Loucy (cell line): ENCODE measurements at regions not wholly inside any gene's neighbourhood (a gene's known extent, or its start where the extent isn't known, plus 50 kb on each side); places are given as distances from the start of the nearest gene placed in this dataset.

Source experiments
- H2AFZ ChIP-seq: fragments of 200-600 bp; sonication (generic); 2 replicates; pipeline ENCODE4 v1.6.0; 2016; ENCODE audit warnings: antibody characterized with exemption, mild to moderate bottlenecking, low read length, moderate library complexity
- H3F3A ChIP-seq: fragments of 200-600 bp; 2 replicates; pipeline ENCODE4 v1.6.0; 2016; ENCODE audit warnings: antibody characterized with exemption, low read depth, mild to moderate bottlenecking
- H3K27me3 ChIP-seq: fragments of 200-600 bp; sonication (generic); 2 replicates; pipeline ENCODE4 v1.6.1; 2014; ENCODE audit warnings: low read length, mild to moderate bottlenecking; ENCODE audit not compliant: insufficient read depth, poor library complexity, severe bottlenecking
- H3K36me3 ChIP-seq: fragments of 200-600 bp; sonication (generic); 2 replicates; pipeline ENCODE4 v1.6.1; 2016; ENCODE audit warnings: low read length; ENCODE audit not compliant: insufficient read depth
- H3K4me1 ChIP-seq: fragments of 200-600 bp; sonication (generic); 2 replicates; pipeline ENCODE4 v1.5.1; 2014; ENCODE audit warnings: low read length, mild to moderate bottlenecking; ENCODE audit not compliant: insufficient read depth, poor library complexity, severe bottlenecking
- H3K4me2 ChIP-seq: fragments of 200-600 bp; sonication (generic); 2 replicates; pipeline ENCODE4 v1.6.0; 2014; ENCODE audit warnings: antibody characterized with exemption, low read length, low read depth, mild to moderate bottlenecking; ENCODE audit not compliant: poor library complexity, severe bottlenecking
- H3K4me3 ChIP-seq: fragments of 200-600 bp; sonication (generic); 2 replicates; pipeline ENCODE4 v1.5.1; 2014; ENCODE audit warnings: low read length, mild to moderate bottlenecking, mixed read lengths; ENCODE audit not compliant: poor library complexity, severe bottlenecking
- H3K79me2 ChIP-seq: fragments of 200-600 bp; sonication (generic); 2 replicates; pipeline ENCODE4 v1.6.1; 2014; ENCODE audit warnings: low read length; ENCODE audit not compliant: insufficient read depth
- H3K9ac ChIP-seq: fragments of 200-600 bp; sonication (generic); 2 replicates; pipeline ENCODE4 v1.6.0; 2014; ENCODE audit warnings: mild to moderate bottlenecking, low read depth, low read length, moderate library complexity; ENCODE audit not compliant: poor library complexity, severe bottlenecking
- H3K9me2 ChIP-seq: fragments of 200-600 bp; sonication (generic); replicated peaks from 2 replicates; pipeline ENCODE4 v1.6.1; 2016; ENCODE audit warnings: low read depth, low read length, mixed read lengths
- H3K9me3 ChIP-seq: fragments of 200-600 bp; sonication (generic); 2 replicates; pipeline ENCODE4 v1.6.1; 2014; ENCODE audit warnings: mild to moderate bottlenecking, antibody characterized with exemption, low read length, low read depth; ENCODE audit not compliant: insufficient read depth
- H4K20me1 ChIP-seq: fragments of 200-600 bp; sonication (generic); 2 replicates; pipeline ENCODE4 v1.6.0; 2014; ENCODE audit warnings: antibody characterized with exemption, low read length, mild to moderate bottlenecking; ENCODE audit not compliant: insufficient read depth, poor library complexity, severe bottlenecking
- EZH2phosphoT487 ChIP-seq: fragments of 200-600 bp; IDR thresholded peaks from 2 replicates; pipeline ENCODE4 v1.6.1; 2018; ENCODE audit warnings: antibody characterized with exemption, mild to moderate bottlenecking, moderate library complexity, borderline replicate concordance
- TF ChIP-seq, protein P1 (sequence below): fragments of 200-600 bp; sonication (generic); conservative IDR thresholded peaks from 2 replicates; pipeline ENCODE4 v1.5.1; 2014; ENCODE audit warnings: mild to moderate bottlenecking, antibody characterized with exemption, low read length

GRCh38 chrX:144637731-144638130 lies 609.6 kb upstream of the SPANXN1 start:
- Histone ChIP-seq H3K79me2 (no peaks in the 10 kb centered on the region), H3F3A (no peaks in the 10 kb centered on the region), H3K4me1 (no peaks in the 10 kb centered on the region), H4K20me1 (no peaks in the 10 kb centered on the region), H3K27me3 (no peaks in the 10 kb centered on the region), H3K36me3 (no peaks in the 10 kb centered on the region), H3K9me2 (no peaks in the 10 kb centered on the region), H3K9me3 (no peaks in the 10 kb centered on the region), H2AFZ (no peak overlapping the region), H3K4me2 (no peak overlapping the region), H3K9ac (no peak overlapping the region), H3K4me3 (no peak overlapping the region)
- TF ChIP-seq, protein P1, sequence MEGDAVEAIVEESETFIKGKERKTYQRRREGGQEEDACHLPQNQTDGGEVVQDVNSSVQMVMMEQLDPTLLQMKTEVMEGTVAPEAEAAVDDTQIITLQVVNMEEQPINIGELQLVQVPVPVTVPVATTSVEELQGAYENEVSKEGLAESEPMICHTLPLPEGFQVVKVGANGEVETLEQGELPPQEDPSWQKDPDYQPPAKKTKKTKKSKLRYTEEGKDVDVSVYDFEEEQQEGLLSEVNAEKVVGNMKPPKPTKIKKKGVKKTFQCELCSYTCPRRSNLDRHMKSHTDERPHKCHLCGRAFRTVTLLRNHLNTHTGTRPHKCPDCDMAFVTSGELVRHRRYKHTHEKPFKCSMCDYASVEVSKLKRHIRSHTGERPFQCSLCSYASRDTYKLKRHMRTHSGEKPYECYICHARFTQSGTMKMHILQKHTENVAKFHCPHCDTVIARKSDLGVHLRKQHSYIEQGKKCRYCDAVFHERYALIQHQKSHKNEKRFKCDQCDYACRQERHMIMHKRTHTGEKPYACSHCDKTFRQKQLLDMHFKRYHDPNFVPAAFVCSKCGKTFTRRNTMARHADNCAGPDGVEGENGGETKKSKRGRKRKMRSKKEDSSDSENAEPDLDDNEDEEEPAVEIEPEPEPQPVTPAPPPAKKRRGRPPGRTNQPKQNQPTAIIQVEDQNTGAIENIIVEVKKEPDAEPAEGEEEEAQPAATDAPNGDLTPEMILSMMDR = no peak
- TF ChIP-seq EZH2phosphoT487 = no peak

DNA sequence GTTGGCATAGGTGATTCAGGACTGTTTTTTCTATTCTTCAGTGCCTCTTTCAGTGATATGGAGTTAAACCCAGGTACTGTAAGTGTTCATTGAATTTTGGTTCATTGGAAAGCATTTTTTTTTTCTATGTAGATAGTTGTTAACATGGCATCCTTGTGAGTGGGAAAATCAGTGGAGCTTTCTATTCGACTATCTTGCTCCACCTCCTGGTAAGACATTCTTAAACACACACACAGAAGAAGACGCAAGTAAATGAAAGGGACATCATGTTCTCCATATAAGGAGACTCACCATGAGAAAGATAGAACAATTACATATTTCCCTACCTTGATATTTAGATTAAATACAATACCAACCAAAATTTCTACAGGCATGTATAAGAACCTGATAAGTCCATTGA lies 598.5 kb upstream of the SPANXN1 start:
- H3K4me2 ChIP-seq = no peak overlapping the region
- H4K20me1 ChIP-seq = no peaks in the 10 kb centered on the region
- no peaks in the 10 kb centered on the region for H3F3A ChIP-seq
- H3K27me3 ChIP-seq = no peaks in the 10 kb centered on the region
- no peaks in the 10 kb centered on the region for H3K79me2 ChIP-seq
- H3K9me2 ChIP-seq = no peaks in the 10 kb centered on the region
- no peak overlapping the region for H3K9ac ChIP-seq
- no peak overlapping the region for H2AFZ ChIP-seq
- TF ChIP-seq EZH2phosphoT487 = no peak
- H3K36me3 ChIP-seq = no peaks in the 10 kb centered on the region
- H3K4me1 ChIP-seq = no peaks in the 10 kb centered on the region
- H3K4me3 ChIP-seq = no peak overlapping the region
- H3K9me3 ChIP-seq = no peaks in the 10 kb centered on the region

- Histone ChIP-seq H3K9me3 (no peaks in the 10 kb centered on the region), H3K36me3 (no peaks in the 10 kb centered on the region), H3K27me3 (no peaks in the 10 kb centered on the region), H3K9ac (no peak overlapping the region), H2AFZ (no peak overlapping the region), H4K20me1 (no peaks in the 10 kb centered on the region), H3F3A (no peaks in the 10 kb centered on the region), H3K79me2 (no peaks in the 10 kb centered on the region), H3K4me3 (no peak overlapping the region), H3K4me2 (no peak overlapping the region), H3K9me2 (no peaks in the 10 kb centered on the region), H3K4me1 (no peaks in the 10 kb centered on the region)
- TF ChIP-seq, protein P1 = no peak
- TF ChIP-seq EZH2phosphoT487 = no peak
These were observed 565.8 kb upstream of the SPANXN1 start for GRCh38 chrX:144681501-144681900.

GRCh38 chrX:144683247-144683646 lies 564.1 kb upstream of the SPANXN1 start:
- H3K27me3 ChIP-seq = no peaks in the 10 kb centered on the region
- TF ChIP-seq, protein P1 = no peak
- TF ChIP-seq EZH2phosphoT487 = no peak
- H3K9me3 ChIP-seq = no peaks in the 10 kb centered on the region
- no peaks in the 10 kb centered on the region for H4K20me1 ChIP-seq
- no peak overlapping the region for H2AFZ ChIP-seq
- H3K4me3 ChIP-seq = no peak overlapping the region
- H3K79me2 ChIP-seq = no peaks in the 10 kb centered on the region
- no peaks in the 10 kb centered on the region for H3F3A ChIP-seq
- H3K9me2 ChIP-seq = no peaks in the 10 kb centered on the region
- H3K9ac ChIP-seq = no peak overlapping the region
- H3K4me2 ChIP-seq = no peak overlapping the region
- H3K36me3 ChIP-seq = no peaks in the 10 kb centered on the region
- H3K4me1 ChIP-seq = no peaks in the 10 kb centered on the region
